IMR-90 (cell line): ENCODE measurements at regions not wholly inside any gene's neighbourhood (a gene's known extent, or its start where the extent isn't known, plus 50 kb on each side); places are given as distances from the start of the nearest gene placed in this dataset.

Experiments used
- ATAC-seq: fragments of 200-7000 bp; cut with Tn5 transposase; 2 replicates; pipeline ENCODE4 v1.9.1; 2020; ENCODE audit warnings: low read depth, mild to moderate bottlenecking, moderate library complexity
- BruUV-seq: library from RNA; stranded (reverse); fragments of 400-500 nt; replicated peaks from 2 replicates; lab custom pipeline; 2021; lab: Mats Ljungman, UMichigan
- CTCF ChIA-PET: fragments of 300-600 bp; formaldehyde crosslinking; extraction: SDS; loops from one replicate; lab custom pipeline; 2021; ENCODE audit warnings: antibody characterized with exemption; lab: Yijun Ruan, JAX
- POLR2A ChIA-PET: fragments of 300-600 bp; sonication (Branson Sonifier 250); formaldehyde crosslinking; loops from one replicate; lab custom pipeline; 2022; ENCODE audit warnings: antibody characterized with exemption; ENCODE audit not compliant: unreplicated experiment; lab: Charles Lee
- DNase-seq: peaks from one replicate; pipeline ENCODE4 v3.0.0; 2013
- H2AFZ ChIP-seq: replicated peaks from 2 replicates; pipeline ENCODE3; 2013; ENCODE audit warnings: low read length, mild to moderate bottlenecking; ENCODE audit not compliant: poor library complexity
- H2AK5ac ChIP-seq: 2 replicates; pipeline ENCODE4 v1.6.1; 2013; ENCODE audit warnings: low read depth, low read length, inconsistent platforms
- H2AK9ac ChIP-seq: replicated peaks from 2 replicates; pipeline ENCODE3; 2013; ENCODE audit warnings: mild to moderate bottlenecking, low read depth, low read length, moderate library complexity; ENCODE audit not compliant: poor library complexity
- H2BK120ac ChIP-seq: 2 replicates; pipeline ENCODE4 v1.6.1; 2013; ENCODE audit warnings: low read depth, low read length, inconsistent platforms
- H2BK15ac ChIP-seq: 3 replicates; pipeline ENCODE4 v1.6.1; 2013; ENCODE audit warnings: low read depth, low read length, inconsistent platforms
- H2BK20ac ChIP-seq: 2 replicates; pipeline ENCODE4 v1.6.1; 2013; ENCODE audit warnings: low read depth, mild to moderate bottlenecking, inconsistent platforms, low read length, moderate library complexity
- H2BK5ac ChIP-seq: 2 replicates; pipeline ENCODE4 v1.6.1; 2013; ENCODE audit warnings: mild to moderate bottlenecking, low read depth, low read length, inconsistent platforms; ENCODE audit not compliant: poor library complexity, severe bottlenecking
- H3K14ac ChIP-seq: replicated peaks from 2 replicates; pipeline ENCODE4 v1.6.1; 2013; ENCODE audit warnings: low read depth, low read length, inconsistent platforms
- H3K18ac ChIP-seq: 2 replicates; pipeline ENCODE4 v1.6.1; 2013; ENCODE audit warnings: low read depth, low read length, control low read depth
- H3K23ac ChIP-seq: 2 replicates; pipeline ENCODE4 v1.6.1; 2013; ENCODE audit warnings: low read depth, low read length, inconsistent platforms
- H3K27ac ChIP-seq: 2 replicates; pipeline ENCODE4 v1.5.1; 2013; ENCODE audit warnings: mild to moderate bottlenecking, control low read depth, low read length; ENCODE audit not compliant: insufficient read depth
- H3K27me3 ChIP-seq: 2 replicates; pipeline ENCODE4 v1.6.1; 2013; ENCODE audit warnings: low read length; ENCODE audit not compliant: control insufficient read depth, insufficient read depth
- H3K36me3 ChIP-seq: 2 replicates; pipeline ENCODE4 v1.6.1; 2013; ENCODE audit warnings: low read length, mixed read lengths; ENCODE audit not compliant: control insufficient read depth, insufficient read depth
- H3K4ac ChIP-seq: 2 replicates; pipeline ENCODE4 v1.6.1; 2013; ENCODE audit warnings: low read depth, low read length, inconsistent platforms
- H3K4me1 ChIP-seq: 2 replicates; pipeline ENCODE4 v1.6.1; 2013; ENCODE audit warnings: low read length, mixed read lengths; ENCODE audit not compliant: control insufficient read depth, insufficient read depth
- H3K4me2 ChIP-seq: 2 replicates; pipeline ENCODE4 v1.6.1; 2013; ENCODE audit warnings: low read depth, mild to moderate bottlenecking, control low read depth, low read length, moderate library complexity
- H3K4me3 ChIP-seq: 2 replicates; pipeline ENCODE4 v1.5.1; 2013; ENCODE audit warnings: low read depth, mild to moderate bottlenecking, control low read depth, low read length, moderate library complexity; ENCODE audit not compliant: insufficient read depth
- H3K56ac ChIP-seq: 2 replicates; pipeline ENCODE4 v1.6.1; 2013; ENCODE audit warnings: low read length, inconsistent platforms; ENCODE audit not compliant: insufficient read depth; ENCODE audit errors: extremely low read depth
- H3K79me1 ChIP-seq, 2 experiments: 2 replicates each; pipeline ENCODE4 v1.6.1; 2013; ENCODE audit warnings: low read length in 2 of 2, inconsistent platforms in 1 of 2, low read depth in 1 of 2
- H3K9ac ChIP-seq: 2 replicates; pipeline ENCODE4 v1.6.1; 2013; ENCODE audit warnings: low read depth, low read length, control low read depth
- H3K9me1 ChIP-seq: 2 replicates; pipeline ENCODE4 v1.6.1; 2013; ENCODE audit warnings: low read length, inconsistent platforms; ENCODE audit not compliant: insufficient read depth
- H3K9me3 ChIP-seq: 2 replicates; pipeline ENCODE4 v1.6.1; 2013; ENCODE audit warnings: low read length; ENCODE audit not compliant: control insufficient read depth, insufficient read depth
- H4K20me1 ChIP-seq: 2 replicates; pipeline ENCODE4 v1.6.1; 2013; ENCODE audit warnings: low read length, inconsistent platforms; ENCODE audit not compliant: insufficient read depth
- H4K5ac ChIP-seq: 2 replicates; pipeline ENCODE4 v1.6.1; 2013; ENCODE audit warnings: mild to moderate bottlenecking, low read depth, low read length, control low read depth
- H4K8ac ChIP-seq, 2 experiments: 2 replicates each; pipeline ENCODE4 v1.6.1; 2013; ENCODE audit warnings: low read depth in 2 of 2, low read length in 2 of 2, control low read depth in 1 of 2, inconsistent platforms in 1 of 2
- H4K91ac ChIP-seq: 2 replicates; pipeline ENCODE4 v1.6.1; 2013; ENCODE audit warnings: low read depth, low read length, inconsistent platforms; ENCODE audit not compliant: insufficient read depth
- BHLHE40 ChIP-seq: fragments of 150-350 bp; IDR thresholded peaks from 2 replicates; pipeline ENCODE4 v1.6.1; 2016; ENCODE audit warnings: mild to moderate bottlenecking, low read depth, low read length
- CEBPB ChIP-seq: IDR thresholded peaks from 2 replicates; pipeline ENCODE4 v1.6.1; 2012; ENCODE audit warnings: low read depth, low read length, improper control_type of control experiment
- CHD1 ChIP-seq: IDR thresholded peaks from 2 replicates; pipeline ENCODE4 v1.6.1; 2012; ENCODE audit warnings: low read depth, low read length, improper control_type of control experiment
- FOS ChIP-seq: fragments of 150-350 bp; IDR thresholded peaks from 2 replicates; pipeline ENCODE4 v1.6.1; 2016; ENCODE audit warnings: low read depth, low read length
- MAFK ChIP-seq: IDR thresholded peaks from 2 replicates; pipeline ENCODE4 v1.6.1; 2012; ENCODE audit warnings: low read depth, low read length, improper control_type of control experiment
- MAZ ChIP-seq: IDR thresholded peaks from 2 replicates; pipeline ENCODE4 v1.6.1; 2012; ENCODE audit warnings: low read depth, mild to moderate bottlenecking, low read length, improper control_type of control experiment, moderate library complexity, borderline replicate concordance
- MXI1 ChIP-seq: IDR thresholded peaks from 2 replicates; pipeline ENCODE4 v1.6.1; 2012; ENCODE audit warnings: low read depth, mild to moderate bottlenecking, low read length, moderate library complexity, borderline replicate concordance
- NFE2L2 ChIP-seq: fragments of 150-350 bp; IDR thresholded peaks from 2 replicates; pipeline ENCODE4 v1.6.1; 2016; ENCODE audit warnings: low read depth, mild to moderate bottlenecking, low read length
- POLR2A ChIP-seq: IDR thresholded peaks from 2 replicates; pipeline ENCODE4 v1.6.1; 2012; ENCODE audit warnings: mild to moderate bottlenecking, low read depth, low read length
- RAD21 ChIP-seq: IDR thresholded peaks from 2 replicates; pipeline ENCODE4 v1.6.1; 2012; ENCODE audit warnings: low read length, improper control_type of control experiment
- RCOR1 ChIP-seq: IDR thresholded peaks from 2 replicates; pipeline ENCODE4 v1.6.1; 2012; ENCODE audit warnings: mild to moderate bottlenecking, low read length, improper control_type of control experiment; ENCODE audit not compliant: insufficient replicate concordance
- RFX5 ChIP-seq: IDR thresholded peaks from 2 replicates; pipeline ENCODE4 v1.8.0; 2012; ENCODE audit warnings: low read depth, mild to moderate bottlenecking, low read length, moderate library complexity
- SMC3 ChIP-seq: fragments of 150-350 bp; IDR thresholded peaks from 2 replicates; pipeline ENCODE4 v1.6.1; 2016; ENCODE audit warnings: low read depth, mild to moderate bottlenecking, antibody characterized with exemption, low read length, moderate library complexity
- WGBS, 2 experiments: methylation state at CpG; one replicate each; pipeline versions ENCODE4 v1.1.5 to v1.1.7; 2013; ENCODE audit warnings: missing lambda C conversion rate in 2 of 2; ENCODE audit not compliant: insufficient read length in 1 of 2; ENCODE audit errors: extremely low coverage in 2 of 2; 5-methylcytosine and 5-hydroxymethylcytosine counted together
- dilution Hi-C: fragments of 300-500 bp; cut with HindIII; formaldehyde crosslinking; loops from one replicate; pipeline ENCODE4 v1.14.3; 2018; ENCODE audit warnings: low sequenced_read_pairs; ENCODE audit not compliant: unreplicated experiment
- in situ Hi-C: fragments of 300-500 bp; cut with MboI; formaldehyde crosslinking; loops from 3 replicates; pipeline ENCODE4 v1.14.3; 2019; ENCODE audit warnings: low sequenced_read_pairs, inconsistent platforms, mixed read lengths
- intact Hi-C: fragments of 100-400 bp; cut with micrococcal nuclease; formaldehyde crosslinking; loops from 2 replicates; pipeline ENCODE4 v1.10.0; 2022
- TF ChIP-seq, protein P1 (sequence below): fragments of 150-350 bp; IDR thresholded peaks from 2 replicates; pipeline ENCODE4 v1.6.1; 2016; ENCODE audit warnings: low read depth, mild to moderate bottlenecking, low read length, moderate library complexity, borderline replicate concordance
- TF ChIP-seq, protein P2 (sequence below): conservative IDR thresholded peaks from 2 replicates; pipeline ENCODE4 v1.5.1; 2012; ENCODE audit warnings: mild to moderate bottlenecking, low read depth, low read length, improper control_type of control experiment
- TF ChIP-seq, protein P3 (sequence below): fragments of 150-350 bp; IDR thresholded peaks from 2 replicates; pipeline ENCODE4 v1.6.1; 2017; ENCODE audit warnings: mild to moderate bottlenecking, antibody characterized with exemption, low read length, low read depth

DNA sequence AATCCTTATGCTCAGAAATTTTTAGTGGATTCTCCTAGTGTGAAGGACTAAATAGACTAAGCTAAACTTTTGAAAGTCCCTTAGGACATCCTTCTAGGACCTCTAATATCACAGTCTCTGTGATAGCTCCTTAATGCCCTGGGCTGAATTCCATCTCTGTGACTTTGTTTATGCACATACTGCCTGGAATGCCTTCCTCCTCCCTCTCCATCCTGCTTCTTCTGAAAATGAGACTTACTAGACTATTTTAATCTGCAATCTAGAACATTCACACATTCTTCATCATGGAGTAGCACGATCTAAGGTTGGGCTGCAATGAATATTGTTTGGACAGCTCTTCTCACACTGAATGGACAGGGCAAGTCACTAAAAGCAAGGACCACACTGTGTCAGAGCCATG lies 65.0 kb upstream of the MSX1 start:
- no peak overlapping the region for H3K4me2 ChIP-seq
- no TSS peak for BruUV-seq
- H2AFZ ChIP-seq = no peak overlapping the region
- H2AK9ac ChIP-seq = no peak overlapping the region
- H3K4me3 ChIP-seq = no peak overlapping the region
- no peak overlapping the region for H3K4ac ChIP-seq
- H3K14ac ChIP-seq = no peak overlapping the region
- H3K27ac ChIP-seq = no peak overlapping the region
- no peaks in the 10 kb centered on the region for H3K79me1 ChIP-seq
- no peak overlapping the region for H3K56ac ChIP-seq
- H4K8ac ChIP-seq = no peak overlapping the region
- no peak overlapping the region for H2BK20ac ChIP-seq
- no peaks in the 10 kb centered on the region; the same call in 1 of the 2 replicates for H3K9me3 ChIP-seq
- POLR2A ChIA-PET = no interaction called here
- dilution Hi-C loops = no loop called here
- H3K27me3 ChIP-seq = no peaks in the 10 kb centered on the region; the same call in 1 of the 2 replicates
- CTCF ChIA-PET = no interaction called here
- H2AK5ac ChIP-seq = no peak overlapping the region
- no peak overlapping the region for H4K91ac ChIP-seq
- H4K20me1 ChIP-seq = no peaks in the 10 kb centered on the region
- no peak overlapping the region for H2BK15ac ChIP-seq
- TF ChIP-seq, protein P1, sequence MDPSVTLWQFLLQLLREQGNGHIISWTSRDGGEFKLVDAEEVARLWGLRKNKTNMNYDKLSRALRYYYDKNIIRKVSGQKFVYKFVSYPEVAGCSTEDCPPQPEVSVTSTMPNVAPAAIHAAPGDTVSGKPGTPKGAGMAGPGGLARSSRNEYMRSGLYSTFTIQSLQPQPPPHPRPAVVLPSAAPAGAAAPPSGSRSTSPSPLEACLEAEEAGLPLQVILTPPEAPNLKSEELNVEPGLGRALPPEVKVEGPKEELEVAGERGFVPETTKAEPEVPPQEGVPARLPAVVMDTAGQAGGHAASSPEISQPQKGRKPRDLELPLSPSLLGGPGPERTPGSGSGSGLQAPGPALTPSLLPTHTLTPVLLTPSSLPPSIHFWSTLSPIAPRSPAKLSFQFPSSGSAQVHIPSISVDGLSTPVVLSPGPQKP = no peak
- TF ChIP-seq POLR2A (no peak), RAD21 (no peak), NFE2L2 (no peak), CHD1 (no peak), CEBPB (no peak), FOS (no peak), BHLHE40 (no peak), RFX5 (no peak), RCOR1 (no peak), MAZ (no peak), MXI1 (no peak), SMC3 (no peak), MAFK (no peak)
- TF ChIP-seq, protein P2, sequence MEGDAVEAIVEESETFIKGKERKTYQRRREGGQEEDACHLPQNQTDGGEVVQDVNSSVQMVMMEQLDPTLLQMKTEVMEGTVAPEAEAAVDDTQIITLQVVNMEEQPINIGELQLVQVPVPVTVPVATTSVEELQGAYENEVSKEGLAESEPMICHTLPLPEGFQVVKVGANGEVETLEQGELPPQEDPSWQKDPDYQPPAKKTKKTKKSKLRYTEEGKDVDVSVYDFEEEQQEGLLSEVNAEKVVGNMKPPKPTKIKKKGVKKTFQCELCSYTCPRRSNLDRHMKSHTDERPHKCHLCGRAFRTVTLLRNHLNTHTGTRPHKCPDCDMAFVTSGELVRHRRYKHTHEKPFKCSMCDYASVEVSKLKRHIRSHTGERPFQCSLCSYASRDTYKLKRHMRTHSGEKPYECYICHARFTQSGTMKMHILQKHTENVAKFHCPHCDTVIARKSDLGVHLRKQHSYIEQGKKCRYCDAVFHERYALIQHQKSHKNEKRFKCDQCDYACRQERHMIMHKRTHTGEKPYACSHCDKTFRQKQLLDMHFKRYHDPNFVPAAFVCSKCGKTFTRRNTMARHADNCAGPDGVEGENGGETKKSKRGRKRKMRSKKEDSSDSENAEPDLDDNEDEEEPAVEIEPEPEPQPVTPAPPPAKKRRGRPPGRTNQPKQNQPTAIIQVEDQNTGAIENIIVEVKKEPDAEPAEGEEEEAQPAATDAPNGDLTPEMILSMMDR = no peak
- TF ChIP-seq, protein P3, sequence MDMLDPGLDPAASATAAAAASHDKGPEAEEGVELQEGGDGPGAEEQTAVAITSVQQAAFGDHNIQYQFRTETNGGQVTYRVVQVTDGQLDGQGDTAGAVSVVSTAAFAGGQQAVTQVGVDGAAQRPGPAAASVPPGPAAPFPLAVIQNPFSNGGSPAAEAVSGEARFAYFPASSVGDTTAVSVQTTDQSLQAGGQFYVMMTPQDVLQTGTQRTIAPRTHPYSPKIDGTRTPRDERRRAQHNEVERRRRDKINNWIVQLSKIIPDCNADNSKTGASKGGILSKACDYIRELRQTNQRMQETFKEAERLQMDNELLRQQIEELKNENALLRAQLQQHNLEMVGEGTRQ = no peak
- H3K9me1 ChIP-seq = no peaks in the 10 kb centered on the region
- no peaks in the 10 kb centered on the region for H3K4me1 ChIP-seq
- no CpG with 5 or more reads among the region's 1 CpG for WGBS, 2 experiments
- peak; percentile 51 for ATAC-seq
- H2BK5ac ChIP-seq = no peak overlapping the region
- no peak overlapping the region for H4K5ac ChIP-seq
- in situ Hi-C loops = no loop called here
- H2BK120ac ChIP-seq = no peak overlapping the region
- intact Hi-C loops = no loop called here
- H3K23ac ChIP-seq = no peak overlapping the region
- H3K9ac ChIP-seq = no peak overlapping the region
- H3K18ac ChIP-seq = no peak overlapping the region
- no peaks in the 10 kb centered on the region for H3K36me3 ChIP-seq
- DNase-seq = no peak
